A549 (cell line): ENCODE measurements at regions not wholly inside any gene's neighbourhood (a gene's known extent, or its start where the extent isn't known, plus 50 kb on each side); places are given as distances from the start of the nearest gene placed in this dataset.

Source experiments
- ATAC-seq, 2 experiments: fragments of 200-7000 bp in 1 of 2; fragments of >200 bp in 1 of 2; cut with Nextera tagmentation in 1 of 2; cut with Tn5 transposase in 1 of 2; 3 replicates each; pipeline versions ENCODE4 v1.8.0 to v1.9.1; 2018 to 2020; ENCODE audit warnings: mild to moderate bottlenecking in 1 of 2, moderate library complexity in 1 of 2
- CTCF ChIA-PET: fragments of 300-600 bp; sonication (Branson Sonifier 250); formaldehyde crosslinking; extraction: SDS; loops from one replicate; lab custom pipeline; 2021; ENCODE audit warnings: antibody characterized with exemption, inconsistent platforms; lab: Yijun Ruan, JAX
- POLR2A ChIA-PET: fragments of 350-600 bp; formaldehyde crosslinking; extraction: SDS; loops from one replicate; lab custom pipeline; 2021; ENCODE audit warnings: antibody characterized with exemption, inconsistent platforms; lab: Yijun Ruan, JAX
- DNase-seq, 2 experiments: peaks; one replicate each; pipeline versions ENCODE4 v3.0.0 to v3.0.0-alpha.2; 2011 to 2016; ENCODE audit warnings: low read depth in 1 of 2, low spot score in 1 of 2
- FAIRE-seq: peaks from 2 replicates; lab custom pipeline; 2011; peaks lifted over from hg19 to GRCh38; lab: Jason Lieb, UNC
- H3K27ac ChIP-seq, 2 experiments: fragments of >200 bp; sonication (Bioruptor Twin); formaldehyde crosslinking; 3 replicates each; pipeline ENCODE4 v1.5.1; 2016 to 2017
- H3K4me1 ChIP-seq: fragments of >200 bp; sonication (Bioruptor Twin); formaldehyde crosslinking; 3 replicates; pipeline ENCODE4 v1.6.1; 2016
- H3K4me2 ChIP-seq: fragments of >200 bp; sonication (Bioruptor Twin); formaldehyde crosslinking; 3 replicates; pipeline ENCODE4 v1.6.1; 2016
- H3K4me3 ChIP-seq: fragments of >200 bp; sonication (Bioruptor Twin); formaldehyde crosslinking; 3 replicates; pipeline ENCODE4 v1.5.1; 2016
- H3K9me3 ChIP-seq: fragments of >200 bp; sonication (Bioruptor Twin); formaldehyde crosslinking; 3 replicates; pipeline ENCODE4 v1.6.1; 2016
- ATOH8 ChIP-seq: fragments of 250-450 bp; sonication (Bioruptor Pico); IDR thresholded peaks from 2 replicates; pipeline ENCODE4 v1.5.0; 2020; ENCODE audit warnings: low read depth, mild to moderate bottlenecking, moderate library complexity
- BHLHE40 ChIP-seq: IDR thresholded peaks from 2 replicates; pipeline ENCODE4 v1.6.1; 2012; ENCODE audit warnings: low read depth, low read length, inconsistent platforms
- CHD2 ChIP-seq: fragments of 150-350 bp; IDR thresholded peaks from 2 replicates; pipeline ENCODE4 v1.6.1; 2014; ENCODE audit warnings: low read length; ENCODE audit not compliant: partially characterized antibody
- EHF ChIP-seq: fragments of 250-450 bp; sonication (Bioruptor Pico); IDR thresholded peaks from 2 replicates; pipeline ENCODE4 v1.5.0; 2020; ENCODE audit warnings: mild to moderate bottlenecking
- EHMT2 ChIP-seq: fragments of 200-600 bp; sonication (generic); IDR thresholded peaks from 2 replicates; pipeline ENCODE4 v1.6.1; 2016; ENCODE audit warnings: antibody characterized with exemption, low read depth, mild to moderate bottlenecking, moderate library complexity
- EP300 ChIP-seq, 2 experiments: fragments of >200 bp; sonication (Bioruptor Twin); formaldehyde crosslinking; IDR thresholded peaks; 2 replicates in 1 of 2; 3 replicates in 1 of 2; pipeline ENCODE4 v1.6.1; 2016 to 2017
- HOXA7 ChIP-seq: fragments of 250-450 bp; sonication (Bioruptor Pico); IDR thresholded peaks from 2 replicates; pipeline ENCODE4 v1.5.0; 2020; ENCODE audit warnings: mild to moderate bottlenecking, moderate library complexity
- JUN ChIP-seq, 2 experiments: fragments of >200 bp; sonication (Bioruptor Twin); formaldehyde crosslinking; IDR thresholded peaks; 2 replicates in 1 of 2; 3 replicates in 1 of 2; pipeline ENCODE4 v1.6.1; 2016 to 2017
- JUNB ChIP-seq: fragments of >200 bp; sonication (Bioruptor Twin); formaldehyde crosslinking; IDR thresholded peaks from 2 replicates; pipeline ENCODE4 v1.6.1; 2016
- KDM1A ChIP-seq: fragments of 200-600 bp; sonication (generic); IDR thresholded peaks from 2 replicates; pipeline ENCODE4 v1.6.1; 2016; ENCODE audit warnings: low read depth, mild to moderate bottlenecking
- KDM5A ChIP-seq: fragments of 200-600 bp; sonication (generic); IDR thresholded peaks from 2 replicates; pipeline ENCODE4 v1.6.1; 2016; ENCODE audit warnings: antibody characterized with exemption, mild to moderate bottlenecking
- NFE2L2 ChIP-seq: fragments of 150-350 bp; conservative IDR thresholded peaks from 2 replicates; pipeline ENCODE4 v1.6.1; 2014; ENCODE audit warnings: low read length
- NR3C1 ChIP-seq: fragments of >200 bp; sonication (Bioruptor Twin); formaldehyde crosslinking; IDR thresholded peaks from 3 replicates; pipeline ENCODE4 v1.6.1; 2017
- POLR2A ChIP-seq: IDR thresholded peaks from 2 replicates; pipeline ENCODE4 v1.6.1; 2012; ENCODE audit warnings: mild to moderate bottlenecking, low read length
- POLR2AphosphoS2 ChIP-seq: conservative IDR thresholded peaks from 2 replicates; pipeline ENCODE4 v1.6.1; 2012; ENCODE audit warnings: low read length, improper control_type of control experiment, inconsistent platforms
- RAD21 ChIP-seq, 2 experiments: fragments of >200 bp in 1 of 2; sonication (Bioruptor Twin) in 1 of 2; formaldehyde crosslinking in 1 of 2; IDR thresholded peaks in 1 of 2; conservative IDR thresholded peaks in 1 of 2; 2 replicates in 1 of 2; 3 replicates in 1 of 2; pipeline ENCODE4 v1.6.1; 2012 to 2018; ENCODE audit warnings: inconsistent platforms in 1 of 2
- RCOR1 ChIP-seq: fragments of 150-350 bp; IDR thresholded peaks from 2 replicates; pipeline ENCODE4 v1.6.1; 2014; ENCODE audit warnings: antibody characterized with exemption, low read length, low read depth
- RFX5 ChIP-seq: fragments of 450-650 bp; IDR thresholded peaks from 2 replicates; pipeline ENCODE4 v1.7.1; 2014; ENCODE audit warnings: antibody characterized with exemption, mild to moderate bottlenecking, moderate library complexity
- SMC3 ChIP-seq: fragments of >200 bp; sonication (Bioruptor Twin); formaldehyde crosslinking; IDR thresholded peaks from 3 replicates; pipeline ENCODE4 v1.6.1; 2018; ENCODE audit warnings: inconsistent platforms
- TFCP2L1 ChIP-seq: fragments of 250-450 bp; sonication (Bioruptor Pico); IDR thresholded peaks from 2 replicates; pipeline ENCODE4 v1.5.0; 2021; ENCODE audit warnings: mild to moderate bottlenecking
- TP53 ChIP-seq: fragments of 250-450 bp; sonication (Bioruptor Pico); IDR thresholded peaks from 2 replicates; pipeline ENCODE4 v1.5.0; 2021; ENCODE audit warnings: mild to moderate bottlenecking, moderate library complexity
- ZC3H11A ChIP-seq: fragments of 450-650 bp; IDR thresholded peaks from 2 replicates; pipeline ENCODE4 v1.6.1; 2014; ENCODE audit warnings: antibody characterized with exemption, mild to moderate bottlenecking
- WGBS: methylation state at CpG from one replicate; pipeline ENCODE4 v1.1.6; 2017; ENCODE audit errors: missing lambda C conversion rate; 5-methylcytosine and 5-hydroxymethylcytosine counted together
- TF ChIP-seq, protein P1 (sequence below): IDR thresholded peaks from 2 replicates; pipeline ENCODE4 v1.6.1; 2012
- TF ChIP-seq, protein P2 (sequence below): fragments of >200 bp; sonication (Bioruptor Twin); formaldehyde crosslinking; IDR thresholded peaks from 2 replicates; pipeline ENCODE4 v1.6.1; 2016
- TF ChIP-seq, protein P3 (sequence below): fragments of 150-350 bp; IDR thresholded peaks from 2 replicates; pipeline ENCODE4 v1.6.1; 2014; ENCODE audit warnings: low read depth, mild to moderate bottlenecking, low read length

GRCh38 chr1:83617883-83618282 lies 381.0 kb downstream of the TTLL7 start:
- H3K4me2 ChIP-seq: no peak overlapping the region
- H3K27ac ChIP-seq: no peak overlapping the region
- no peaks in the 10 kb centered on the region for H3K9me3 ChIP-seq
- DNase-seq (no peak), FAIRE-seq (no peak), ATAC-seq (no peak)
- ChIA-PET CTCF (no interaction called here), POLR2A (no interaction called here)
- no peaks in the 10 kb centered on the region for H3K4me1 ChIP-seq
- H3K4me3 ChIP-seq: no peak overlapping the region
- no peak for TF ChIP-seq EP300 (IDR thresholded peaks at IDR 0.05)
- TF ChIP-seq, protein P1, sequence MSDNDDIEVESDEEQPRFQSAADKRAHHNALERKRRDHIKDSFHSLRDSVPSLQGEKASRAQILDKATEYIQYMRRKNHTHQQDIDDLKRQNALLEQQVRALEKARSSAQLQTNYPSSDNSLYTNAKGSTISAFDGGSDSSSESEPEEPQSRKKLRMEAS: no peak
- TF ChIP-seq NFE2L2: no peak
- TF ChIP-seq EHMT2: no peak
- WGBS: 63% methylated on average over 7 of the region's 7 CpGs

GRCh38 chr1:83615370-83615769 lies 383.6 kb downstream of the TTLL7 start:
- no peaks in the 10 kb centered on the region for H3K4me1 ChIP-seq
- H3K4me2 ChIP-seq: no peak overlapping the region
- ATAC-seq (no peak), FAIRE-seq (no peak), DNase-seq (no peak)
- ChIA-PET CTCF (no interaction called here), POLR2A (no interaction called here)
- no peak for TF ChIP-seq TFCP2L1 (CRISPR knock-in tag)
- TF ChIP-seq ZC3H11A: no peak
- TF ChIP-seq TP53: no peak
- no peak for TF ChIP-seq RCOR1
- TF ChIP-seq, protein P2, sequence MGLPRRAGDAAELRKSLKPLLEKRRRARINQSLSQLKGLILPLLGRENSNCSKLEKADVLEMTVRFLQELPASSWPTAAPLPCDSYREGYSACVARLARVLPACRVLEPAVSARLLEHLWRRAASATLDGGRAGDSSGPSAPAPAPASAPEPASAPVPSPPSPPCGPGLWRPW: no peak
- TF ChIP-seq RAD21 (conservative IDR thresholded peaks at IDR 0.05 in 1 of 2, IDR thresholded peaks at IDR 0.05 in 1 of 2): no peak
- TF ChIP-seq NR3C1: no peak
- TF ChIP-seq, protein P1: no peak
- no peak for TF ChIP-seq JUNB
- no peak for TF ChIP-seq RFX5
- H3K27ac ChIP-seq: no peak overlapping the region
- no peaks in the 10 kb centered on the region for H3K9me3 ChIP-seq
- no peak overlapping the region for H3K4me3 ChIP-seq
- WGBS: 0% methylated on average over 2 of the region's 2 CpGs

- DNase-seq: no peak
- ChIA-PET POLR2A (no interaction called here), CTCF (no interaction called here)
- TF ChIP-seq RFX5 (no peak), JUNB (no peak), EHF (CRISPR knock-in tag) (no peak), BHLHE40 (no peak), SMC3 (no peak), POLR2AphosphoS2 (no peak), CHD2 (no peak), POLR2A (no peak), ATOH8 (no peak), KDM5A (no peak), JUN (IDR thresholded peaks at IDR 0.05) (no peak), KDM1A (no peak), RAD21 (conservative IDR thresholded peaks at IDR 0.05 in 1 of 2, IDR thresholded peaks at IDR 0.05 in 1 of 2) (no peak), HOXA7 (CRISPR knock-in tag) (no peak), RCOR1 (no peak)
- TF ChIP-seq, protein P1: no peak
- TF ChIP-seq, protein P3, sequence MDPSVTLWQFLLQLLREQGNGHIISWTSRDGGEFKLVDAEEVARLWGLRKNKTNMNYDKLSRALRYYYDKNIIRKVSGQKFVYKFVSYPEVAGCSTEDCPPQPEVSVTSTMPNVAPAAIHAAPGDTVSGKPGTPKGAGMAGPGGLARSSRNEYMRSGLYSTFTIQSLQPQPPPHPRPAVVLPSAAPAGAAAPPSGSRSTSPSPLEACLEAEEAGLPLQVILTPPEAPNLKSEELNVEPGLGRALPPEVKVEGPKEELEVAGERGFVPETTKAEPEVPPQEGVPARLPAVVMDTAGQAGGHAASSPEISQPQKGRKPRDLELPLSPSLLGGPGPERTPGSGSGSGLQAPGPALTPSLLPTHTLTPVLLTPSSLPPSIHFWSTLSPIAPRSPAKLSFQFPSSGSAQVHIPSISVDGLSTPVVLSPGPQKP: no peak
- no peaks in the 10 kb centered on the region for H3K9me3 ChIP-seq
- no peak overlapping the region for H3K27ac ChIP-seq
- H3K4me3 ChIP-seq: no peak overlapping the region
- no peak for ATAC-seq
- H3K4me1 ChIP-seq: no peaks in the 10 kb centered on the region
- WGBS: 9% methylated on average over 4 of the region's 4 CpGs
- H3K4me2 ChIP-seq: no peak overlapping the region
- no peak for FAIRE-seq
These were observed 392.4 kb downstream of the TTLL7 start for GRCh38 chr1:83606416-83606955.
